HepG2 (cell line): ENCODE measurements at regions not wholly inside any gene's neighbourhood (a gene's known extent, or its start where the extent isn't known, plus 50 kb on each side); places are given as distances from the start of the nearest gene placed in this dataset.
A peak's percentile ranks its signal among the peaks of the same experiment; 100 is the strongest.

Experiments
- CREM ChIP-seq, 2 experiments: sonication (generic) in 1 of 2; formaldehyde crosslinking in 1 of 2; IDR thresholded peaks; 2 replicates each; pipeline versions ENCODE4 v1.4.0 to v1.6.1; 2016 to 2020; ENCODE audit warnings: antibody characterized with exemption in 1 of 2, mild to moderate bottlenecking in 1 of 2, missing genetic modification reagents in 1 of 2
- EEA1 ChIP-seq: sonication (generic); formaldehyde crosslinking; IDR thresholded peaks from 2 replicates; pipeline ENCODE4 v1.5.1; 2020; ENCODE audit warnings: mild to moderate bottlenecking, missing genetic modification reagents, borderline replicate concordance
- ESRRA ChIP-seq: sonication (generic); formaldehyde crosslinking; IDR thresholded peaks from 2 replicates; pipeline ENCODE4 v1.5.1; 2020; ENCODE audit warnings: mild to moderate bottlenecking, low read depth, missing genetic modification reagents
- ETV6 ChIP-seq: sonication (generic); formaldehyde crosslinking; conservative IDR thresholded peaks from 2 replicates; pipeline ENCODE4 v1.4.0; 2020; ENCODE audit warnings: missing genetic modification reagents
- MIER3 ChIP-seq: IDR thresholded peaks from 2 replicates; pipeline ENCODE4 v1.6.1; 2016; ENCODE audit warnings: missing compliant biosample characterization, borderline replicate concordance
- PITX1 ChIP-seq: sonication (generic); formaldehyde crosslinking; IDR thresholded peaks from 2 replicates; pipeline ENCODE4 v1.5.1; 2020; ENCODE audit warnings: mild to moderate bottlenecking, missing genetic modification reagents
- POLR2AphosphoS2 ChIP-seq: IDR thresholded peaks from 2 replicates; pipeline ENCODE4 v1.6.1; 2011; ENCODE audit warnings: low read depth, low read length, improper control_type of control experiment
- SKI ChIP-seq: fragments of 450-650 bp; IDR thresholded peaks from one replicate; pipeline ENCODE4 v1.6.1; 2018; ENCODE audit warnings: mild to moderate bottlenecking; ENCODE audit not compliant: partially characterized antibody
- SMAD3 ChIP-seq: sonication (generic); formaldehyde crosslinking; IDR thresholded peaks from 2 replicates; pipeline ENCODE4 v1.4.0; 2020; ENCODE audit warnings: missing genetic modification reagents
- SOX13 ChIP-seq, 3 experiments: fragments of 450-650 bp in 1 of 3; sonication (generic) in 1 of 3; formaldehyde crosslinking in 1 of 3; IDR thresholded peaks in 2 of 3; conservative IDR thresholded peaks in 1 of 3; 2 replicates each; pipeline versions ENCODE4 v1.5.0 to v1.6.1; 2016 to 2020; ENCODE audit warnings: antibody characterized with exemption in 1 of 3, mild to moderate bottlenecking in 1 of 3, missing compliant biosample characterization in 1 of 3, missing genetic modification reagents in 1 of 3, moderate library complexity in 1 of 3
- SRSF4 ChIP-seq: fragments of 200-400 bp; formaldehyde crosslinking; IDR thresholded peaks from one replicate; pipeline ENCODE4 v1.6.1; 2018; ENCODE audit warnings: mild to moderate bottlenecking, low read depth, low read length, moderate library complexity; ENCODE audit not compliant: poor library complexity, severe bottlenecking
- TCF7 ChIP-seq: sonication (generic); IDR thresholded peaks from 2 replicates; pipeline ENCODE4 v1.6.1; 2016; ENCODE audit warnings: antibody characterized with exemption, low read depth
- ZBTB49 ChIP-seq: sonication (generic); formaldehyde crosslinking; IDR thresholded peaks from 2 replicates; pipeline ENCODE4 v1.4.0; 2020; ENCODE audit warnings: missing genetic modification reagents, borderline replicate concordance
- ZNF121 ChIP-seq: sonication (generic); formaldehyde crosslinking; IDR thresholded peaks from 2 replicates; pipeline ENCODE4 v1.5.0; 2020; ENCODE audit warnings: mild to moderate bottlenecking, missing genetic modification reagents
- ZNF337 ChIP-seq: sonication (generic); formaldehyde crosslinking; IDR thresholded peaks from 2 replicates; pipeline ENCODE4 v1.5.1; 2020; ENCODE audit warnings: missing genetic modification reagents, low read depth, mild to moderate bottlenecking, borderline replicate concordance
- ZNF740 ChIP-seq: sonication (generic); formaldehyde crosslinking; IDR thresholded peaks from 2 replicates; pipeline ENCODE4 v1.4.0; 2020; ENCODE audit warnings: missing genetic modification reagents
- ZSCAN9 ChIP-seq: IDR thresholded peaks from 2 replicates; pipeline ENCODE4 v1.6.1; 2016; ENCODE audit warnings: borderline replicate concordance
- TF ChIP-seq, protein P1 (sequence below): sonication (generic); formaldehyde crosslinking; IDR thresholded peaks from 2 replicates; pipeline ENCODE4 v1.5.0; 2020; ENCODE audit warnings: mild to moderate bottlenecking, missing genetic modification reagents, moderate library complexity
- TF ChIP-seq, protein P2 (sequence below): sonication (generic); formaldehyde crosslinking; IDR thresholded peaks from 2 replicates; pipeline ENCODE4 v1.4.0; 2020; ENCODE audit warnings: mild to moderate bottlenecking, missing genetic modification reagents
- TF ChIP-seq, protein P3 (sequence below): IDR thresholded peaks from 2 replicates; pipeline ENCODE4 v1.6.1; 2012; ENCODE audit warnings: low read length, improper control_type of control experiment

GRCh38 chr3:187968883-187969580 lies 184.9 kb upstream of the LPP start (continued):
- TF ChIP-seq ZNF337 (CRISPR knock-in tag) (no peak), EEA1 (CRISPR knock-in tag) (no peak), MIER3 (CRISPR knock-in tag) (peak; percentile 87; the same call in 1 of the 2 replicates), ESRRA (CRISPR knock-in tag) (0 out of 2 replicates have a peak, but pooled peaks have one; percentile 63), SKI (peak; percentile 72), ETV6 (CRISPR knock-in tag) (no peak), PITX1 (CRISPR knock-in tag) (no peak), ZBTB49 (CRISPR knock-in tag) (no peak), ZNF121 (CRISPR knock-in tag) (peak; percentile 76), ZSCAN9 (CRISPR knock-in tag) (peak; percentile 57; the same call in 1 of the 2 replicates), SMAD3 (CRISPR knock-in tag) (peak; percentile 83), SRSF4 (no peak), TCF7 (peak; percentile 49), SOX13 (IDR thresholded peaks at IDR 0.05) (0 out of 2 replicates have a peak, but pooled peaks have one; percentile 31), SOX13 (CRISPR knock-in tag; conservative IDR thresholded peaks at IDR 0.05 in 1 of 2, IDR thresholded peaks at IDR 0.05 in 1 of 2) (peak in 1 of 2 experiments; percentile 84; a peak in 2 of 4 replicates), CREM (IDR thresholded peaks at IDR 0.05) (peak; percentile 68; the same call in 1 of the 2 replicates), CREM (CRISPR knock-in tag; IDR thresholded peaks at IDR 0.05) (no peak), POLR2AphosphoS2 (no peak), ZNF740 (CRISPR knock-in tag) (no peak)
- TF ChIP-seq, protein P1, sequence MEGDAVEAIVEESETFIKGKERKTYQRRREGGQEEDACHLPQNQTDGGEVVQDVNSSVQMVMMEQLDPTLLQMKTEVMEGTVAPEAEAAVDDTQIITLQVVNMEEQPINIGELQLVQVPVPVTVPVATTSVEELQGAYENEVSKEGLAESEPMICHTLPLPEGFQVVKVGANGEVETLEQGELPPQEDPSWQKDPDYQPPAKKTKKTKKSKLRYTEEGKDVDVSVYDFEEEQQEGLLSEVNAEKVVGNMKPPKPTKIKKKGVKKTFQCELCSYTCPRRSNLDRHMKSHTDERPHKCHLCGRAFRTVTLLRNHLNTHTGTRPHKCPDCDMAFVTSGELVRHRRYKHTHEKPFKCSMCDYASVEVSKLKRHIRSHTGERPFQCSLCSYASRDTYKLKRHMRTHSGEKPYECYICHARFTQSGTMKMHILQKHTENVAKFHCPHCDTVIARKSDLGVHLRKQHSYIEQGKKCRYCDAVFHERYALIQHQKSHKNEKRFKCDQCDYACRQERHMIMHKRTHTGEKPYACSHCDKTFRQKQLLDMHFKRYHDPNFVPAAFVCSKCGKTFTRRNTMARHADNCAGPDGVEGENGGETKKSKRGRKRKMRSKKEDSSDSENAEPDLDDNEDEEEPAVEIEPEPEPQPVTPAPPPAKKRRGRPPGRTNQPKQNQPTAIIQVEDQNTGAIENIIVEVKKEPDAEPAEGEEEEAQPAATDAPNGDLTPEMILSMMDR (CRISPR knock-in tag): no peak
- TF ChIP-seq, protein P2, sequence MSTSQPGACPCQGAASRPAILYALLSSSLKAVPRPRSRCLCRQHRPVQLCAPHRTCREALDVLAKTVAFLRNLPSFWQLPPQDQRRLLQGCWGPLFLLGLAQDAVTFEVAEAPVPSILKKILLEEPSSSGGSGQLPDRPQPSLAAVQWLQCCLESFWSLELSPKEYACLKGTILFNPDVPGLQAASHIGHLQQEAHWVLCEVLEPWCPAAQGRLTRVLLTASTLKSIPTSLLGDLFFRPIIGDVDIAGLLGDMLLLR (CRISPR knock-in tag): no peak
- TF ChIP-seq, protein P3, sequence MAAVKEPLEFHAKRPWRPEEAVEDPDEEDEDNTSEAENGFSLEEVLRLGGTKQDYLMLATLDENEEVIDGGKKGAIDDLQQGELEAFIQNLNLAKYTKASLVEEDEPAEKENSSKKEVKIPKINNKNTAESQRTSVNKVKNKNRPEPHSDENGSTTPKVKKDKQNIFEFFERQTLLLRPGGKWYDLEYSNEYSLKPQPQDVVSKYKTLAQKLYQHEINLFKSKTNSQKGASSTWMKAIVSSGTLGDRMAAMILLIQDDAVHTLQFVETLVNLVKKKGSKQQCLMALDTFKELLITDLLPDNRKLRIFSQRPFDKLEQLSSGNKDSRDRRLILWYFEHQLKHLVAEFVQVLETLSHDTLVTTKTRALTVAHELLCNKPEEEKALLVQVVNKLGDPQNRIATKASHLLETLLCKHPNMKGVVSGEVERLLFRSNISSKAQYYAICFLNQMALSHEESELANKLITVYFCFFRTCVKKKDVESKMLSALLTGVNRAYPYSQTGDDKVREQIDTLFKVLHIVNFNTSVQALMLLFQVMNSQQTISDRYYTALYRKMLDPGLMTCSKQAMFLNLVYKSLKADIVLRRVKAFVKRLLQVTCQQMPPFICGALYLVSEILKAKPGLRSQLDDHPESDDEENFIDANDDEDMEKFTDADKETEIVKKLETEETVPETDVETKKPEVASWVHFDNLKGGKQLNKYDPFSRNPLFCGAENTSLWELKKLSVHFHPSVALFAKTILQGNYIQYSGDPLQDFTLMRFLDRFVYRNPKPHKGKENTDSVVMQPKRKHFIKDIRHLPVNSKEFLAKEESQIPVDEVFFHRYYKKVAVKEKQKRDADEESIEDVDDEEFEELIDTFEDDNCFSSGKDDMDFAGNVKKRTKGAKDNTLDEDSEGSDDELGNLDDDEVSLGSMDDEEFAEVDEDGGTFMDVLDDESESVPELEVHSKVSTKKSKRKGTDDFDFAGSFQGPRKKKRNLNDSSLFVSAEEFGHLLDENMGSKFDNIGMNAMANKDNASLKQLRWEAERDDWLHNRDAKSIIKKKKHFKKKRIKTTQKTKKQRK: no peak
